ENCODE measurements at regions not wholly inside any gene's neighbourhood (a gene's known extent, or its start where the extent isn't known, plus 50 kb on each side); places are given as distances from the start of the nearest gene placed in this dataset.

GRCh38 chr13:26967119-26968038 is 204.2 kb downstream of the USP12 start:
- in situ Hi-C loops (cut with MboI; ENCODE audit: low sequenced_read_pairs), result loop anchor here (25.0 kb wide), 1 partner anchor 1020 kb away; the partner anchor contains the start of gene URAD

GRCh38 chr13:26966701-26967080 is 204.9 kb downstream of the USP12 start:
- in situ Hi-C loops (cut with MboI; ENCODE audit: low sequenced_read_pairs), result loop anchor here (25.0 kb wide), 1 partner anchor 1021 kb away; the partner anchor contains the start of gene URAD

- in situ Hi-C loops (cut with MboI; ENCODE audit: low sequenced_read_pairs), result loop anchor here (25.0 kb wide), 1 partner anchor 1021 kb away; the partner anchor contains the start of gene URAD
Observed at GRCh38 chr13:26965952-26966700, 205.5 kb downstream of the USP12 start.

GRCh38 chr13:26964278-26965250 is 204.0 kb upstream of the GPR12 start:
- in situ Hi-C loops (cut with MboI; ENCODE audit: low sequenced_read_pairs), result loop anchor here (25.0 kb wide), 1 partner anchor 1023 kb away; the partner anchor contains the start of gene URAD

GRCh38 chr13:26962671-26963070 is 202.1 kb upstream of the GPR12 start:
- in situ Hi-C loops (cut with MboI; ENCODE audit: low sequenced_read_pairs), result loop anchor here (25.0 kb wide), 1 partner anchor 1025 kb away; the partner anchor contains the start of gene URAD

GRCh38 chr13:26961890-26962615 is 201.5 kb upstream of the GPR12 start:
- in situ Hi-C loops (cut with MboI; ENCODE audit: low sequenced_read_pairs), result loop anchor here (25.0 kb wide), 1 partner anchor 1025 kb away; the partner anchor contains the start of gene URAD

GRCh38 chr13:26957182-26957581 is 196.6 kb upstream of the GPR12 start:
- in situ Hi-C loops (cut with MboI; ENCODE audit: low sequenced_read_pairs), result loop anchor here (25.0 kb wide), 1 partner anchor 1030 kb away; the partner anchor contains the start of gene URAD

- in situ Hi-C loops (cut with MboI; ENCODE audit: low sequenced_read_pairs), result loop anchor here (25.0 kb wide), 1 partner anchor 1031 kb away; the partner anchor contains the start of gene URAD
Observed at GRCh38 chr13:26956522-26957142, 196.0 kb upstream of the GPR12 start.

- in situ Hi-C loops (cut with MboI; ENCODE audit: low sequenced_read_pairs), result loop anchor here (25.0 kb wide), 1 partner anchor 1032 kb away; the partner anchor contains the start of gene URAD
Observed at GRCh38 chr13:26954976-26955375, 194.4 kb upstream of the GPR12 start.

- in situ Hi-C loops (cut with MboI; ENCODE audit: low sequenced_read_pairs), result loop anchor here (25.0 kb wide), 1 partner anchor 1034 kb away; the partner anchor contains the start of gene URAD
Observed at GRCh38 chr13:26953291-26953690, 192.7 kb upstream of the GPR12 start.

- in situ Hi-C loops (cut with MboI; ENCODE audit: low sequenced_read_pairs), result loop anchor here (25.0 kb wide), 1 partner anchor 1035 kb away; the partner anchor contains the start of gene URAD
Observed at GRCh38 chr13:26952551-26953143, 192.1 kb upstream of the GPR12 start.

GRCh38 chr13:26951581-26952177 is 191.1 kb upstream of the GPR12 start:
- in situ Hi-C loops (cut with MboI; ENCODE audit: low sequenced_read_pairs), result loop anchor here (25.0 kb wide), 1 partner anchor 1036 kb away; the partner anchor contains the start of gene URAD

- in situ Hi-C loops (cut with MboI; ENCODE audit: low sequenced_read_pairs), result loop anchor here (25.0 kb wide), 1 partner anchor 1036 kb away; the partner anchor contains the start of gene URAD
Observed at GRCh38 chr13:26950968-26951367, 190.4 kb upstream of the GPR12 start.

- in situ Hi-C loops (cut with MboI; ENCODE audit: low sequenced_read_pairs), result loop anchor here (25.0 kb wide), 1 partner anchor 1037 kb away; the partner anchor contains the start of gene URAD
Observed at GRCh38 chr13:26950546-26950945, 190.0 kb upstream of the GPR12 start.

GRCh38 chr13:26949701-26950502 is 189.3 kb upstream of the GPR12 start:
- in situ Hi-C loops (cut with MboI; ENCODE audit: low sequenced_read_pairs), result loop anchor here (25.0 kb wide), 1 partner anchor 1037 kb away; the partner anchor contains the start of gene URAD

- in situ Hi-C loops (cut with MboI; ENCODE audit: low sequenced_read_pairs), result no loop called here
Observed at GRCh38 chr13:26948353-26948752, 187.8 kb upstream of the GPR12 start.
